Activated naive CD8-positive, alpha-beta T cell treated with anti-CD3 and anti-CD28 coated beads, Interleukin-2, amount 10 ng/mL, durations not matched to agents 7 days and 5 days (primary cell): ENCODE measurements at regions not wholly inside any gene's neighbourhood (a gene's known extent, or its start where the extent isn't known, plus 50 kb on each side); places are given as distances from the start of the nearest gene placed in this dataset.
"Not testable (repeated sequence)": the region's sequence is repeated elsewhere in the genome, so short reads cannot be mapped to it uniquely, and the experiment has no call there.

Source experiments
- ATAC-seq: fragments of 150-1000 bp; cut with Tn5 transposase; one replicate; pipeline ENCODE4 v1.10.0; 2021; ENCODE audit warnings: low read depth, moderate library complexity
- POLR2A ChIA-PET: fragments of 350-600 bp; sonication (Branson Sonifier 250); formaldehyde crosslinking; loops from one replicate; lab custom pipeline; 2021; ENCODE audit warnings: antibody characterized with exemption; lab: Charles Lee
- DNase-seq: peaks from one replicate; pipeline ENCODE4 v3.0.0; 2021
- H3K27ac Mint-ChIP-seq: one replicate; pipeline ENCODE4 v1.8.0; 2022; ENCODE audit warnings: mild to moderate bottlenecking, mixed read lengths
- H3K27me3 Mint-ChIP-seq: one replicate; pipeline ENCODE4 v1.8.0; 2022; ENCODE audit warnings: mild to moderate bottlenecking, moderate library complexity, mixed read lengths
- H3K36me3 Mint-ChIP-seq: one replicate; pipeline ENCODE4 v1.8.0; 2021; ENCODE audit warnings: mild to moderate bottlenecking, mixed read lengths
- H3K4me1 Mint-ChIP-seq: one replicate; pipeline ENCODE4 v1.8.0; 2021; ENCODE audit warnings: mixed read lengths
- H3K4me3 Mint-ChIP-seq: one replicate; pipeline ENCODE4 v1.8.0; 2022; ENCODE audit warnings: mild to moderate bottlenecking, moderate library complexity, mixed read lengths
- H3K9me3 Mint-ChIP-seq: one replicate; pipeline ENCODE4 v1.8.0; 2021; ENCODE audit warnings: mixed read lengths

- DNase-seq (no peak), ATAC-seq (no peak)
- H3K4me1 Mint-ChIP-seq, result no peaks in the 10 kb centered on the region
- POLR2A ChIA-PET, result no interaction called here
- no peak overlapping the region for H3K27ac Mint-ChIP-seq
- H3K27me3 Mint-ChIP-seq, result no peaks in the 10 kb centered on the region
- no peaks in the 10 kb centered on the region for H3K36me3 Mint-ChIP-seq
- no peaks in the 10 kb centered on the region for H3K9me3 Mint-ChIP-seq
- H3K4me3 Mint-ChIP-seq, result no peak overlapping the region
Observed at GRCh38 chr14:81737938-81738337, 204.3 kb upstream of the SEL1L start.

GRCh38 chr14:81738946-81739659 lies 205.4 kb upstream of the SEL1L start:
- DNase-seq (no peak), ATAC-seq (no peak)
- POLR2A ChIA-PET, result no interaction called here
- H3K27me3 Mint-ChIP-seq, result no peaks in the 10 kb centered on the region
- no peak overlapping the region for H3K4me3 Mint-ChIP-seq
- no peaks in the 10 kb centered on the region for H3K4me1 Mint-ChIP-seq
- H3K9me3 Mint-ChIP-seq, result no peaks in the 10 kb centered on the region
- no peak overlapping the region for H3K27ac Mint-ChIP-seq
- H3K36me3 Mint-ChIP-seq, result no peaks in the 10 kb centered on the region

- H3K27me3 Mint-ChIP-seq, result no peaks in the 10 kb centered on the region
- no peaks in the 10 kb centered on the region for H3K9me3 Mint-ChIP-seq
- no peaks in the 10 kb centered on the region for H3K4me1 Mint-ChIP-seq
- H3K27ac Mint-ChIP-seq, result no peak overlapping the region
- DNase-seq, result no peak
- no peaks in the 10 kb centered on the region for H3K36me3 Mint-ChIP-seq
- no peak for ATAC-seq
- POLR2A ChIA-PET, result no interaction called here
- H3K4me3 Mint-ChIP-seq, result no peak overlapping the region
Observed at GRCh38 chr14:81743605-81744004, 210.0 kb upstream of the SEL1L start.

GRCh38 chr14:81751198-81751597 lies 217.5 kb upstream of the SEL1L start:
- ATAC-seq, result no peak
- Mint-ChIP-seq H3K4me1 (no peaks in the 10 kb centered on the region), H3K27me3 (no peaks in the 10 kb centered on the region), H3K9me3 (no peaks in the 10 kb centered on the region), H3K36me3 (no peaks in the 10 kb centered on the region), H3K27ac (no peak overlapping the region), H3K4me3 (no peak overlapping the region)
- no peak for DNase-seq
- POLR2A ChIA-PET, result no interaction called here

GRCh38 chr14:81759541-81759940 lies 225.9 kb upstream of the SEL1L start:
- no peaks in the 10 kb centered on the region for H3K27me3 Mint-ChIP-seq
- POLR2A ChIA-PET, result no interaction called here
- H3K36me3 Mint-ChIP-seq, result no peaks in the 10 kb centered on the region
- H3K4me1 Mint-ChIP-seq, result no peaks in the 10 kb centered on the region
- peaks cover 1% of the 10 kb centered on the region for H3K9me3 Mint-ChIP-seq
- H3K4me3 Mint-ChIP-seq, result no peak overlapping the region
- no peak overlapping the region for H3K27ac Mint-ChIP-seq
- DNase-seq (no peak), ATAC-seq (no peak)

- H3K4me1 Mint-ChIP-seq, result no peaks in the 10 kb centered on the region
- POLR2A ChIA-PET, result no interaction called here
- DNase-seq (no peak), ATAC-seq (no peak)
- no peaks in the 10 kb centered on the region for H3K36me3 Mint-ChIP-seq
- H3K27me3 Mint-ChIP-seq, result no peaks in the 10 kb centered on the region
- no peak overlapping the region for H3K27ac Mint-ChIP-seq
- no peak overlapping the region for H3K4me3 Mint-ChIP-seq
- peaks cover 4% of the 10 kb centered on the region for H3K9me3 Mint-ChIP-seq
Observed at GRCh38 chr14:81765651-81766275, 232.1 kb upstream of the SEL1L start.

GRCh38 chr14:81766321-81766915 lies 232.8 kb upstream of the SEL1L start:
- Mint-ChIP-seq H3K9me3 (peaks cover 4% of the 10 kb centered on the region), H3K36me3 (no peaks in the 10 kb centered on the region), H3K4me1 (no peaks in the 10 kb centered on the region), H3K27ac (no peak overlapping the region), H3K27me3 (no peaks in the 10 kb centered on the region), H3K4me3 (no peak overlapping the region)
- POLR2A ChIA-PET, result no interaction called here
- no peak for DNase-seq
- ATAC-seq, result no peak

- Mint-ChIP-seq H3K9me3 (peaks cover 4% of the 10 kb centered on the region), H3K4me3 (no peak overlapping the region), H3K27me3 (no peaks in the 10 kb centered on the region), H3K4me1 (no peaks in the 10 kb centered on the region), H3K36me3 (no peaks in the 10 kb centered on the region), H3K27ac (no peak overlapping the region)
- DNase-seq (no peak), ATAC-seq (no peak)
- POLR2A ChIA-PET, result no interaction called here
Observed at GRCh38 chr14:81767266-81767995, 233.8 kb upstream of the SEL1L start.

GRCh38 chr14:81771651-81772275 lies 238.1 kb upstream of the SEL1L start:
- no peaks in the 10 kb centered on the region for H3K27me3 Mint-ChIP-seq
- DNase-seq, result no peak
- H3K4me1 Mint-ChIP-seq, result no peaks in the 10 kb centered on the region

GRCh38 chr14:81772381-81772780 lies 238.7 kb upstream of the SEL1L start:
- ATAC-seq (no peak), DNase-seq (no peak)
- Mint-ChIP-seq H3K4me3 (no peak overlapping the region), H3K4me1 (no peaks in the 10 kb centered on the region), H3K27ac (no peak overlapping the region), H3K36me3 (no peaks in the 10 kb centered on the region), H3K9me3 (peaks cover 2% of the 10 kb centered on the region), H3K27me3 (no peaks in the 10 kb centered on the region)
- POLR2A ChIA-PET, result no interaction called here

More at GRCh38 chr14:81771651-81772275, 238.1 kb upstream of the SEL1L start:
- Mint-ChIP-seq H3K36me3 (no peaks in the 10 kb centered on the region), H3K27ac (no peak overlapping the region), H3K4me3 (no peak overlapping the region), H3K9me3 (peaks cover 2% of the 10 kb centered on the region)
- POLR2A ChIA-PET, result no interaction called here
- ATAC-seq, result no peak

- no peaks in the 10 kb centered on the region for H3K9me3 Mint-ChIP-seq
- no peaks in the 10 kb centered on the region for H3K4me1 Mint-ChIP-seq
- no peak overlapping the region for H3K4me3 Mint-ChIP-seq
- ATAC-seq (no peak), DNase-seq (no peak)
- POLR2A ChIA-PET, result no interaction called here
- H3K36me3 Mint-ChIP-seq, result no peaks in the 10 kb centered on the region
- H3K27ac Mint-ChIP-seq, result no peak overlapping the region
- H3K27me3 Mint-ChIP-seq, result no peaks in the 10 kb centered on the region
Observed at GRCh38 chr14:81776531-81776930, 242.9 kb upstream of the SEL1L start.

GRCh38 chr14:81781798-81782197 lies 248.1 kb upstream of the SEL1L start:
- H3K27ac Mint-ChIP-seq, H3K36me3 Mint-ChIP-seq, ATAC-seq, DNase-seq, H3K4me1 Mint-ChIP-seq, H3K27me3 Mint-ChIP-seq, POLR2A ChIA-PET, H3K9me3 Mint-ChIP-seq, H3K4me3 Mint-ChIP-seq: not testable (repeated sequence)

GRCh38 chr14:81784084-81784483 lies 250.4 kb upstream of the SEL1L start:
- POLR2A ChIA-PET, result no interaction called here
- no peaks in the 10 kb centered on the region for H3K36me3 Mint-ChIP-seq
- ATAC-seq, result no peak
- H3K27ac Mint-ChIP-seq, result no peak overlapping the region
- DNase-seq, result no peak
- no peak overlapping the region for H3K4me3 Mint-ChIP-seq
- H3K27me3 Mint-ChIP-seq, result no peaks in the 10 kb centered on the region
- peaks cover 3% of the 10 kb centered on the region for H3K9me3 Mint-ChIP-seq
- no peaks in the 10 kb centered on the region for H3K4me1 Mint-ChIP-seq
